ENCODE measurements at regions not wholly inside any gene's neighbourhood (a gene's known extent, or its start where the extent isn't known, plus 50 kb on each side); places are given as distances from the start of the nearest gene placed in this dataset.

DNA sequence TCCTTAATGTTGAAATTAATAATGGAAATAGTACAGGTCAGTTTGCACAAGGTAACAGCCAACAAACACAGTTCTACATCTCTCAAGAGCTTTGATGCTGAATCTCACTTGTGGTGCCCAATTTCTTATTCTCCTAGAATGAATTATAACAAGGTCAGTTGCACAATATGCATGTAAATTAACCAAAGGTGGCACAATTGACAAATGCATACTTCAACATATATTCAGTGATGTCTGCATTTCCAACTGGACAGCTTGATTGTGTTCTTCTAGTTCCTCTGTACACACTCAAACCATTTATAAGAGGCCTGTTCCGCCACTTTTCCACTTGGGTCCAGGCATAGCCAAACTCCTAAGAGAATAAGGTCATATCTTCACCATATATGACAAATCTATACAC, 210.3 kb upstream of the EPHA5 start:
- intact Hi-C loops (cut with DNase I) = no loop called here
- DNase-seq = no peak
- Histone ChIP-seq H3K27ac (no peak overlapping the region), H3K4me3 (no peak overlapping the region), H3K27me3 (no peaks in the 10 kb centered on the region), H3K9me3 (no peaks in the 10 kb centered on the region), H3K36me3 (no peaks in the 10 kb centered on the region), H3K4me1 (no peaks in the 10 kb centered on the region)
- WGBS, 2 donors = 78 to 80% methylated on average over 1 of the region's 1 CpG
- TF ChIP-seq, protein P1, sequence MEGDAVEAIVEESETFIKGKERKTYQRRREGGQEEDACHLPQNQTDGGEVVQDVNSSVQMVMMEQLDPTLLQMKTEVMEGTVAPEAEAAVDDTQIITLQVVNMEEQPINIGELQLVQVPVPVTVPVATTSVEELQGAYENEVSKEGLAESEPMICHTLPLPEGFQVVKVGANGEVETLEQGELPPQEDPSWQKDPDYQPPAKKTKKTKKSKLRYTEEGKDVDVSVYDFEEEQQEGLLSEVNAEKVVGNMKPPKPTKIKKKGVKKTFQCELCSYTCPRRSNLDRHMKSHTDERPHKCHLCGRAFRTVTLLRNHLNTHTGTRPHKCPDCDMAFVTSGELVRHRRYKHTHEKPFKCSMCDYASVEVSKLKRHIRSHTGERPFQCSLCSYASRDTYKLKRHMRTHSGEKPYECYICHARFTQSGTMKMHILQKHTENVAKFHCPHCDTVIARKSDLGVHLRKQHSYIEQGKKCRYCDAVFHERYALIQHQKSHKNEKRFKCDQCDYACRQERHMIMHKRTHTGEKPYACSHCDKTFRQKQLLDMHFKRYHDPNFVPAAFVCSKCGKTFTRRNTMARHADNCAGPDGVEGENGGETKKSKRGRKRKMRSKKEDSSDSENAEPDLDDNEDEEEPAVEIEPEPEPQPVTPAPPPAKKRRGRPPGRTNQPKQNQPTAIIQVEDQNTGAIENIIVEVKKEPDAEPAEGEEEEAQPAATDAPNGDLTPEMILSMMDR (IDR thresholded peaks at IDR 0.05) = no peak
- TF ChIP-seq EP300 (IDR thresholded peaks at IDR 0.05) (no peak), POLR2AphosphoS5 (IDR thresholded peaks at IDR 0.05) (no peak), POLR2A (IDR thresholded peaks at IDR 0.05) (no peak)

DNA sequence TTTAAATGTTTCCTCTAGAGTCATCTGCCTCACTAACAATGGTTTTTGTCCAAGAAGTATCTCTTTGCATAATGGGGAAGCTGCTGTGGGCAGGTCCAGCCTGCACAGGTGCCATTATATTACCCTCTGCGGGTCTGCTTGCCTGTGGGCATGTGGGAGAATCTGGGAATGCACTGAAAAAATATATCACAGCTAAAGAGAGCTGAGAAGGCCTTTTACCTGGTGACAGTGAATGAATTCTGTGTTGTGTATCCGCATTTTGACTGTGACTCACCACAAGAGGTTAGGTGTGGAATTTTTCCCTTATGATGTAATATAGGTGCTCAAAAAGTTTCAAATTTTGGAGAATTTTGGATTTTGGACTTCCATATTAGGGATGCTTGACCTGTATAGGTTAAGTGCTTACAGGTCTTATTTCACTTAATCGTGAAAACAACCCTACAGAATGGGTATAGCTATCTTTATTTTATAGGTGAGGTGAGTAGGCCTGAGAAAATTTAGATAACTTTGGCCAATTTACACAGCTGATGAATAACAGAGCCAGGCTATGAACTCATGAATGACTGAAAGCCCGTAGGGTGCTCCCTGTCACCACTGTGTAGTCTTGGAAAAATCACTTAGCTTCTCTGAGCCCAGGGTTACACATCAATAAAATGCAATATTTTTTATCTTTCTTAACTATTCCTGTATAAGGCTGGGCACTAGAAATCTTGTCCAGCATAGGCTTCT, 198.0 kb upstream of the EPHA5 start:
- intact Hi-C loops (cut with DNase I) = no loop called here
- no peaks in the 10 kb centered on the region for H3K9me3 ChIP-seq
- H3K27ac ChIP-seq = no peak overlapping the region
- no peak overlapping the region for H3K4me3 ChIP-seq
- DNase-seq = no peak
- WGBS, 2 donors = 79 to 86% methylated on average over 4 of the region's 4 CpGs
- no peaks in the 10 kb centered on the region for H3K36me3 ChIP-seq
- TF ChIP-seq EP300 (IDR thresholded peaks at IDR 0.05) = no peak
- TF ChIP-seq, protein P1 (IDR thresholded peaks at IDR 0.05) = no peak
- no peak for TF ChIP-seq POLR2AphosphoS5 (IDR thresholded peaks at IDR 0.05)
- no peak for TF ChIP-seq POLR2A (IDR thresholded peaks at IDR 0.05)
- H3K27me3 ChIP-seq = no peaks in the 10 kb centered on the region
- no peaks in the 10 kb centered on the region for H3K4me1 ChIP-seq

DNA sequence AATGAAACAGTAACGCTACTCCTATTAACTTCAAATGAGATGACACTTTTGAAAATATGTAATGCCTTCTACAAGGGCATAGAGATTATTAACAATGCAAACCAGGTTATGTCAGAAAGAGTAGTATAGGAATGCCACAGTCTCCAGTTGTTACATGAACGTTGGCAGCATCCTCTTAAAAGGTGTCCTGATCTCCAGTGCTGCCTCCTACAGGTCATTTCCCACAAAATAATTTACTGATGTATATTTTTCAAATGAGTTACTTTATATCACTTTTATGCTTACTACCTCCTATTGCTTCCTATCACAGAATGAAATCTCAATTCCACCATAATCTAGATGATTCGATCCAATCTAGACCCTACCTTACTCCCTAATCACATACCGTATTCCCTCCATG, 195.2 kb upstream of the EPHA5 start:
- no peak overlapping the region for H3K27ac ChIP-seq
- intact Hi-C loops (cut with DNase I) = no loop called here
- no peaks in the 10 kb centered on the region for H3K27me3 ChIP-seq
- no peak for DNase-seq
- H3K4me3 ChIP-seq = no peak overlapping the region
- no peaks in the 10 kb centered on the region for H3K36me3 ChIP-seq
- 55 to 56% methylated on average over 4 of the region's 4 CpGs for WGBS, 2 donors
- TF ChIP-seq, protein P1 (IDR thresholded peaks at IDR 0.05) = peak in 1 of 4 experiments; percentile 11
- TF ChIP-seq POLR2AphosphoS5 (IDR thresholded peaks at IDR 0.05) = no peak
- no peaks in the 10 kb centered on the region for H3K4me1 ChIP-seq
- no peaks in the 10 kb centered on the region for H3K9me3 ChIP-seq

DNA sequence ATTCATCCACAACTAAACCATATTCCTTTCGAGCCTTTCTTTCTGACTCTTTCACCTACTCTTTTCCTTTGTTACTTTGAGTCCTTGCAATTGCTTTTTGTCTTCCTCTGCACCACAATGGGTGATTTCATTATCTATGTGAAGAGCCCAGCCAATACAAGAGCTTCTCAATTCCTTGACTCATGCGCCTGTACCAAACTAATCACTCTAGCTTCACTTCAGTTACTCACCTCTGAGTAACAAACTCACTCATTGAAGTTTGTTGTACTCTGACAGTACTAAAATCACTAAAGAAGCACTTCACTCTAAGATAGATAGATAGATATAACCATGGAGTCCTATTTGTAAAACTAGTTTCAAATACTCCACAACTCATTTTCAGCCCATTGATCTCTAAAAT, 191.7 kb upstream of the EPHA5 start:
- H3K4me1 ChIP-seq = no peaks in the 10 kb centered on the region
- no peaks in the 10 kb centered on the region for H3K27me3 ChIP-seq
- H3K4me3 ChIP-seq = no peak overlapping the region
- no peak for DNase-seq
- intact Hi-C loops (cut with DNase I) = no loop called here
- H3K27ac ChIP-seq = no peak overlapping the region
- no peaks in the 10 kb centered on the region for H3K36me3 ChIP-seq
- no peaks in the 10 kb centered on the region for H3K9me3 ChIP-seq
- WGBS, 2 donors = 83 to 86% methylated on average over 2 of the region's 2 CpGs
- no peak for TF ChIP-seq POLR2A (IDR thresholded peaks at IDR 0.05)
- TF ChIP-seq, protein P1 (IDR thresholded peaks at IDR 0.05) = no peak
- no peak for TF ChIP-seq EP300 (IDR thresholded peaks at IDR 0.05)
- TF ChIP-seq POLR2AphosphoS5 (IDR thresholded peaks at IDR 0.05) = no peak
